ENCODE measurements at regions not wholly inside any gene's neighbourhood (a gene's known extent, or its start where the extent isn't known, plus 50 kb on each side); places are given as distances from the start of the nearest gene placed in this dataset.
"Not testable (repeated sequence)": the region's sequence is repeated elsewhere in the genome, so short reads cannot be mapped to it uniquely, and the experiment has no call there.

GRCh38 chr4:177259466-177259865 is 50.2 kb upstream of the NEIL3 start:
- H3K27ac Mint-ChIP-seq; H3K9me3 Mint-ChIP-seq; H3K4me3 Mint-ChIP-seq; H3K4me1 Mint-ChIP-seq (ENCODE audit: low read depth); H3K36me3 Mint-ChIP-seq (ENCODE audit: low read depth); DNase-seq (ENCODE audit: low spot score): not testable (repeated sequence)
- peaks cover 23% of the 10 kb centered on the region for H3K27me3 Mint-ChIP-seq (ENCODE audit: low read depth)
